ENCODE measurements at regions not wholly inside any gene's neighbourhood (a gene's known extent, or its start where the extent isn't known, plus 50 kb on each side); places are given as distances from the start of the nearest gene placed in this dataset.

- no peak overlapping the region for H3K4me3 Mint-ChIP-seq
- no peak overlapping the region for H2BK120ac ChIP-seq (ENCODE audit: low read depth, low read length, poor library complexity, severe bottlenecking)
- H3K36me3 Mint-ChIP-seq (ENCODE audit: insufficient read depth in 1 of 3, low read depth in 3 of 3) = peaks cover 11 to 15% (median 15%) of the 10 kb centered on the region in 3 experiments
- no peak overlapping the region for H3T11ph ChIP-seq (ENCODE audit: low read length)
- no peak for TF ChIP-seq CTCF (conservative IDR thresholded peaks at IDR 0.05)
- H3K27ac Mint-ChIP-seq = no peak overlapping the region
- no peak overlapping the region for H2BK20ac ChIP-seq (ENCODE audit: low read depth, low read length, poor library complexity, severe bottlenecking)
- H3K23ac ChIP-seq (ENCODE audit: insufficient read length, low read depth, low read length) = no peak overlapping the region
- no peaks in the 10 kb centered on the region for H3K23me2 ChIP-seq (ENCODE audit: insufficient read length, low read depth, low read length, poor library complexity, severe bottlenecking)
- H3K14ac ChIP-seq (ENCODE audit: insufficient read depth, low read length) = no peak overlapping the region
- no peak overlapping the region for H3K4ac ChIP-seq (ENCODE audit: low read depth, low read length)
- no peak overlapping the region for H2AK5ac ChIP-seq (ENCODE audit: insufficient read length, low read length)
- H3K9me3 ChIP-seq (ENCODE audit: control insufficient read depth, low read depth, low read length) = no peaks in the 10 kb centered on the region
- no peak overlapping the region for H3K56ac ChIP-seq (ENCODE audit: insufficient read length, low read depth, low read length)
- no peaks in the 10 kb centered on the region for H3K79me2 ChIP-seq (ENCODE audit: insufficient read depth, low read length)
- H3K9me3 Mint-ChIP-seq = peaks cover 12 to 14% of the 10 kb centered on the region in 2 experiments
- no peaks in the 10 kb centered on the region for H3K27me3 ChIP-seq (ENCODE audit: insufficient read depth, low read length)
- no peak overlapping the region for H2BK15ac ChIP-seq (ENCODE audit: low read depth, low read length)
- H4K91ac ChIP-seq (ENCODE audit: insufficient read length, low read depth, low read length) = no peak overlapping the region
- no peak overlapping the region for H4K8ac ChIP-seq (replicated peaks; ENCODE audit: insufficient read length, low read depth, low read length)
- H3K4me1 Mint-ChIP-seq = no peaks in the 10 kb centered on the region
- no peak overlapping the region for H3K4me2 ChIP-seq (ENCODE audit: insufficient read depth, insufficient read length, low read length)
- no peak overlapping the region for H3K9ac ChIP-seq (ENCODE audit: extremely low read depth, insufficient read length, low read length)
- H2AFZ ChIP-seq (ENCODE audit: low read length) = no peak overlapping the region
- no peak overlapping the region for H3K27ac ChIP-seq (ENCODE audit: insufficient read length, low read depth, low read length)
- no CpG with 5 or more reads among the region's 2 CpGs for WGBS (ENCODE audit: extremely low coverage, insufficient read length, low lambda C conversion rate)
- no peak overlapping the region for H3K18ac ChIP-seq (ENCODE audit: insufficient read length, low read depth, low read length)
- no peak overlapping the region for H2BK12ac ChIP-seq (ENCODE audit: insufficient read length, low read depth, low read length)
- no peaks in the 10 kb centered on the region for H3K27me3 Mint-ChIP-seq (ENCODE audit: low read depth)
- no peak for DNase-seq
- H4K20me1 ChIP-seq (ENCODE audit: control insufficient read depth, insufficient read depth, insufficient read length) = no peaks in the 10 kb centered on the region
- H3K79me1 ChIP-seq (ENCODE audit: insufficient read depth, low read depth, low read length, poor library complexity, severe bottlenecking) = no peaks in the 10 kb centered on the region
- no peaks in the 10 kb centered on the region for H3K4me1 ChIP-seq (ENCODE audit: insufficient read depth, low read length)
- H4K5ac ChIP-seq (ENCODE audit: insufficient read length, low read depth, low read length) = no peak overlapping the region
- H2BK5ac ChIP-seq (ENCODE audit: insufficient read length, low read length) = no peak overlapping the region
Observed at GRCh38 chr7:17055596-17055995, 173.8 kb upstream of the AGR3 start.
